Spleen (tissue), 11 donors: ENCODE measurements at regions not wholly inside any gene's neighbourhood (a gene's known extent, or its start where the extent isn't known, plus 50 kb on each side); places are given as distances from the start of the nearest gene placed in this dataset.

Experiments used
- DNase-seq: peaks from one replicate; pipeline ENCODE4 v3.0.0-alpha.2; 2020
- H3K27ac ChIP-seq, 8 donors: fragments of 200-600 bp; sonication (generic) in 7 of 8; 1 replicate in 4 of 8; 2 replicates in 4 of 8; pipeline versions ENCODE4 v1.5.0 to v1.8.0; 2016 to 2021; ENCODE audit warnings: inconsistent platforms in 4 of 8, mild to moderate bottlenecking in 4 of 8, moderate library complexity in 1 of 8
- H3K27me3 ChIP-seq, 7 donors: fragments of 200-600 bp; sonication (generic) in 6 of 7; replicated peaks in 1 of 7; 1 replicate in 4 of 7; 2 replicates in 3 of 7; pipeline versions ENCODE4 v1.5.0 to v1.8.0; 2016 to 2021; ENCODE audit warnings: inconsistent platforms in 3 of 7, mild to moderate bottlenecking in 1 of 7
- H3K36me3 ChIP-seq, 6 donors: fragments of 200-600 bp; sonication (generic) in 5 of 6; 1 replicate in 4 of 6; 2 replicates in 2 of 6; pipeline versions ENCODE4 v1.5.0 to v1.8.0; 2016 to 2021; ENCODE audit warnings: inconsistent platforms in 2 of 6
- H3K4me1 ChIP-seq, 6 donors: fragments of 200-600 bp; sonication (generic) in 5 of 6; 1 replicate in 3 of 6; 2 replicates in 3 of 6; pipeline versions ENCODE4 v1.5.0 to v1.8.0; 2016 to 2021; ENCODE audit warnings: inconsistent platforms in 3 of 6
- H3K4me3 ChIP-seq, 8 donors: fragments of 200-600 bp; sonication (generic) in 7 of 8; 1 replicate in 4 of 8; 2 replicates in 4 of 8; pipeline versions ENCODE4 v1.5.0 to v1.8.0; 2016 to 2021; ENCODE audit warnings: inconsistent platforms in 4 of 8, mild to moderate bottlenecking in 4 of 8, moderate library complexity in 2 of 8
- H3K9me3 ChIP-seq, 8 donors: fragments of 200-600 bp; sonication (generic) in 7 of 8; 1 replicate in 4 of 8; 2 replicates in 4 of 8; pipeline versions ENCODE4 v1.5.0 to v1.8.0; 2016 to 2021; ENCODE audit warnings: inconsistent platforms in 4 of 8
- POLR2A ChIP-seq, 3 donors: fragments of 450-650 bp; IDR thresholded peaks; one replicate each; pipeline ENCODE4 v1.5.1; 2017; ENCODE audit warnings: antibody characterized with exemption in 3 of 3, mild to moderate bottlenecking in 1 of 3
- POLR2AphosphoS5 ChIP-seq, 3 donors: sonication (generic); formaldehyde crosslinking; IDR thresholded peaks; one replicate each; pipeline ENCODE4 v1.5.1; 2017; ENCODE audit warnings: antibody characterized with exemption in 3 of 3
- WGBS, 5 donors: extraction: QIAGEN DNeasy Blood & Tissue Kit in 3 of 5; methylation state at CpG; one replicate each; pipeline versions ENCODE4 v1.1.5 to v1.1.7; 2013 to 2018; 5-methylcytosine and 5-hydroxymethylcytosine counted together
- intact Hi-C: fragments of 100-400 bp; cut with DNase I; formaldehyde crosslinking; loops from one replicate; pipeline ENCODE4 v1.15.0; 2023; ENCODE audit warnings: low total_unique reads
- TF ChIP-seq, protein P1 (sequence below), 11 experiments: fragments of 200-600 bp in 7 of 11; fragments of 450-650 bp in 4 of 11; sonication (generic) in 4 of 11; IDR thresholded peaks in 8 of 11; conservative IDR thresholded peaks in 3 of 11; 1 replicate in 7 of 11; 2 replicates in 4 of 11; pipeline versions ENCODE4 v1.4.0 to v1.8.0; 2016 to 2021; ENCODE audit warnings: antibody characterized with exemption in 11 of 11, inconsistent platforms in 4 of 11, mild to moderate bottlenecking in 1 of 11
- donor health status: healthy with polysubstance abuse.
- donor health status: DM: no; HTN: no; CAD: no; lungs with moderate emphysema.
- donor health status: DM: no; HTN: no; CAD: no.
- donor health status: Bipolar disorder and iron deficiency.
- donor health status: healthy.
- donor health status: DM: no; HTN: no; CAD: no.
- donor health status: DM: yes; HTN: yes; CAD: no.

DNA sequence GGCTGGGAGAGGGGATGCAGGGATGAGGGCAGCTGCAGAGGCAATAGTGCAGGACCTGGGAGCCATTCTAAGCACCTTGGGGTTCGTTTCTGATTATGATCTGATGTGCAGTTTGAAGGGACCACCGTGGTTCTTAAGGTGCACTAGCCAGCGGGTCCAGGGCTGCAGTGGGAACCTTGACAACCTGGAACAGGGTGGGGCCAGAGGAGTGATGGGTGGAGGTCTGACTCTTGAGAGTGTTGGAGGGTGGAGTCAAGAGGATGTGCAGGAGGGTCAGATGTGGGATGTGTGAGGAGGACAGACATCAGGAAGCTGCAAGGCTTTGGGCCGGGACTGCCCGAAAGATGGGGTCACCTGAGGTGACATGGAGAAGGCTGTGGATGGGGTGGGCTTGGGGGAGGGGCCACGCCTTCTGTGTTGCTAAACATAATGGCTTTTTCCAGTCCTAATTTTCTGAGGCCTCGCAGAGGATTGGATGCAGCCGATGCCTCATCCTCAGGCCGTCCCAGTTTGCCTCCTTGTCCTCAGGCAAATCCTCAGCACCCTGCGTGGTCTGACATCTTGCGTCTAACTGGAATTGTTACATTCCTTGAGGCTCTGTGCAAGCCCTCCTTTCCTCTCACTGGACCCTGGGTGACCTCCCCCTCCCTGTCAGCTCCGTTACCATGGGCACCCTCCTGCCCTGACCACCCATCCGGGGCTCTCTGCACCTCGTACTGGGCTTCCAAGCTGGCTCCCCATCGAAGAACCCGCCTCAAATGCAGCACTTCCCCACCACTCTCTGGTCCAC is 61.4 kb upstream of the TRPM1 start:
- intact Hi-C loops, result no loop called here
- Histone ChIP-seq H3K27me3 (peaks cover 0 to 9% (median 0%) of the 10 kb centered on the region in 7 donors), H3K4me3 (no peak overlapping the region), H3K27ac (no peak overlapping the region), H3K4me1 (peaks cover 0 to 5% (median 0%) of the 10 kb centered on the region in 6 donors), H3K9me3 (no peaks in the 10 kb centered on the region), H3K36me3 (no peaks in the 10 kb centered on the region)
- WGBS, 5 donors, result 83 to 89% (median 84%) methylated on average over 16 of the region's 16 CpGs
- TF ChIP-seq POLR2AphosphoS5 (IDR thresholded peaks at IDR 0.05) (no peak), POLR2A (IDR thresholded peaks at IDR 0.05) (no peak)
- TF ChIP-seq, protein P1, sequence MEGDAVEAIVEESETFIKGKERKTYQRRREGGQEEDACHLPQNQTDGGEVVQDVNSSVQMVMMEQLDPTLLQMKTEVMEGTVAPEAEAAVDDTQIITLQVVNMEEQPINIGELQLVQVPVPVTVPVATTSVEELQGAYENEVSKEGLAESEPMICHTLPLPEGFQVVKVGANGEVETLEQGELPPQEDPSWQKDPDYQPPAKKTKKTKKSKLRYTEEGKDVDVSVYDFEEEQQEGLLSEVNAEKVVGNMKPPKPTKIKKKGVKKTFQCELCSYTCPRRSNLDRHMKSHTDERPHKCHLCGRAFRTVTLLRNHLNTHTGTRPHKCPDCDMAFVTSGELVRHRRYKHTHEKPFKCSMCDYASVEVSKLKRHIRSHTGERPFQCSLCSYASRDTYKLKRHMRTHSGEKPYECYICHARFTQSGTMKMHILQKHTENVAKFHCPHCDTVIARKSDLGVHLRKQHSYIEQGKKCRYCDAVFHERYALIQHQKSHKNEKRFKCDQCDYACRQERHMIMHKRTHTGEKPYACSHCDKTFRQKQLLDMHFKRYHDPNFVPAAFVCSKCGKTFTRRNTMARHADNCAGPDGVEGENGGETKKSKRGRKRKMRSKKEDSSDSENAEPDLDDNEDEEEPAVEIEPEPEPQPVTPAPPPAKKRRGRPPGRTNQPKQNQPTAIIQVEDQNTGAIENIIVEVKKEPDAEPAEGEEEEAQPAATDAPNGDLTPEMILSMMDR (IDR thresholded peaks at IDR 0.05 in 8 of 11, conservative IDR thresholded peaks at IDR 0.05 in 3 of 11), result no peak
- DNase-seq, result no peak

- no peak for DNase-seq
- peaks cover 0 to 5% (median 0%) of the 10 kb centered on the region in 6 donors for H3K4me1 ChIP-seq
- no peaks in the 10 kb centered on the region for H3K36me3 ChIP-seq
- no peaks in the 10 kb centered on the region for H3K9me3 ChIP-seq
- intact Hi-C loops, result no loop called here
- H3K27me3 ChIP-seq, result peaks cover 0 to 9% (median 0%) of the 10 kb centered on the region in 7 donors
- H3K4me3 ChIP-seq, result no peak overlapping the region
- no peak for TF ChIP-seq POLR2AphosphoS5 (IDR thresholded peaks at IDR 0.05)
- TF ChIP-seq POLR2A (IDR thresholded peaks at IDR 0.05), result no peak
- TF ChIP-seq, protein P1 (IDR thresholded peaks at IDR 0.05 in 8 of 11, conservative IDR thresholded peaks at IDR 0.05 in 3 of 11), result no peak
- WGBS, 5 donors, result 70 to 78% (median 74%) methylated on average over 6 of the region's 6 CpGs
- H3K27ac ChIP-seq, result no peak overlapping the region
Measured at GRCh38 chr15:31163769-31164572, 62.4 kb upstream of the TRPM1 start.

- no peaks in the 10 kb centered on the region for H3K36me3 ChIP-seq
- TF ChIP-seq POLR2AphosphoS5 (IDR thresholded peaks at IDR 0.05) (no peak), POLR2A (IDR thresholded peaks at IDR 0.05) (no peak)
- TF ChIP-seq, protein P1 (IDR thresholded peaks at IDR 0.05 in 8 of 11, conservative IDR thresholded peaks at IDR 0.05 in 3 of 11), result no peak
- no peaks in the 10 kb centered on the region for H3K9me3 ChIP-seq
- DNase-seq, result no peak
- H3K4me3 ChIP-seq, result no peak overlapping the region
- H3K4me1 ChIP-seq, result peaks cover 0 to 5% (median 0%) of the 10 kb centered on the region in 6 donors
- intact Hi-C loops, result no loop called here
- no peak overlapping the region for H3K27ac ChIP-seq
- peaks cover 0 to 9% (median 0%) of the 10 kb centered on the region in 7 donors for H3K27me3 ChIP-seq
- WGBS, 5 donors, result 96 to 100% (median 100%) methylated on average over 1 of the region's 1 CpG
Measured at GRCh38 chr15:31164573-31164912, 63.0 kb upstream of the TRPM1 start.

- Histone ChIP-seq H3K9me3 (no peaks in the 10 kb centered on the region), H3K4me1 (peaks cover 0 to 5% (median 0%) of the 10 kb centered on the region in 6 donors), H3K36me3 (no peaks in the 10 kb centered on the region), H3K27ac (no peak overlapping the region), H3K27me3 (no peaks in the 10 kb centered on the region), H3K4me3 (no peak overlapping the region)
- WGBS, 5 donors, result 82 to 98% (median 88%) methylated on average over 7 of the region's 7 CpGs
- DNase-seq, result no peak
- intact Hi-C loops, result no loop called here
- no peak for TF ChIP-seq POLR2A (IDR thresholded peaks at IDR 0.05)
- no peak for TF ChIP-seq POLR2AphosphoS5 (IDR thresholded peaks at IDR 0.05)
- TF ChIP-seq, protein P1 (IDR thresholded peaks at IDR 0.05 in 8 of 11, conservative IDR thresholded peaks at IDR 0.05 in 3 of 11), result no peak
Measured at GRCh38 chr15:31169558-31169957, 68.0 kb upstream of the TRPM1 start.
